ENCODE measurements at regions not wholly inside any gene's neighbourhood (a gene's known extent, or its start where the extent isn't known, plus 50 kb on each side); places are given as distances from the start of the nearest gene placed in this dataset.
"Not testable (repeated sequence)": the region's sequence is repeated elsewhere in the genome, so short reads cannot be mapped to it uniquely, and the experiment has no call there.

DNA sequence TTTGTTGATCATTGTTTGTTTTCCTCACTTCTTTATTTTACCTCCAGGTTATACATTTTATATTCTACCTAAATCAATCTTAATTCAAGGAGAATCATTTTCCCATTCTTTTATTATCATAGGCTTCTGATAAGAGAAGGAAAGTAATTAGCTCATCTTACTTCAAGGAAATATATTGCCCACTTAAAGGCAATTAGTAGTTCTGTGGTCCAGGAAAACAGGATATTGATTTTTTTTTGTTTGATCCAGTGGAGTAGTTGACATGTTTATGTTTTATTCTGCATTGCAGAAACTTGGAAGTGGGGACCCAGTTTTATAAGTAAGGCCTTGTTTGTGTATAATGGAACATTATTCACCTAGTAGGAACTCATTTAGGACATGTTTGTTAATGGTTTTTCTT lies 390.6 kb downstream of the NDFIP2 start:
- DNase-seq (ENCODE audit: low read depth): no peak

DNA sequence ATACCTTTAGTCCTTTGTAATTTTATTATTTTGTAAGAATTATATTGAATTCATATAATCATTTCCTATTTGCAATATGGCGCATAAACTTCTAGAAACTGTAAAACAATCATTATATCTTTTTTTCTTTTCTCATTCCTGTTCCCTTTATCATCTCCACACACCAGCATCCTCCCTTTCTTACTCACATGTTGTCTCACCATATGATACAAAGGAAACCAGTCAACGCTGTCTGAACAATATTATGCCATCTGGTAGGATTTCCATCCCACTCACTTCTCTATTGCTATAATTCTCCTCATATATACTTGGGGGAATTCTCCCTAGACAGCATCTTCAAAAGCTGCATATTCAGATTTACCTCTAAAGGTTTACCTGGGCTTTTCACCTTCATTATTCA lies 389.8 kb downstream of the NDFIP2 start:
- no peak for DNase-seq (ENCODE audit: low read depth)

DNA sequence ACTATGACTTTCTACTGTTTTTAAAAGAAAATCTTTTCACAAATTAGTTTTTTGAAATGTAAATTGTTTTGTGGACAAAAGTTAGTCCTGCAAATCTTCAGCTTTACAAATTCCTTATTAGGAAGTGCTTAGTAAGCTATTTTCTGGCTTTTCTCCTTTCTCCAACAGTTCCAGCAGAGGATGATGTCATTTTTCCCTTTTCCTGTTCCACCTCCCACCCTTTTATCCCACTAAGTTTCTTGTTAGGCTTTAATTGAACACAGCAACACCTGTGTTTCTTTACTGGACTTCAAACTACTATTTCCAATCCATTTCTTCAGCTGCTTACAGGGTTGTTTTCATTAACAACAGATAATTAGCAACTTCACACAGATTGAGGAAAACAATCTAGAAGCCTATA lies 389.2 kb downstream of the NDFIP2 start:
- DNase-seq (ENCODE audit: low read depth): no peak

DNA sequence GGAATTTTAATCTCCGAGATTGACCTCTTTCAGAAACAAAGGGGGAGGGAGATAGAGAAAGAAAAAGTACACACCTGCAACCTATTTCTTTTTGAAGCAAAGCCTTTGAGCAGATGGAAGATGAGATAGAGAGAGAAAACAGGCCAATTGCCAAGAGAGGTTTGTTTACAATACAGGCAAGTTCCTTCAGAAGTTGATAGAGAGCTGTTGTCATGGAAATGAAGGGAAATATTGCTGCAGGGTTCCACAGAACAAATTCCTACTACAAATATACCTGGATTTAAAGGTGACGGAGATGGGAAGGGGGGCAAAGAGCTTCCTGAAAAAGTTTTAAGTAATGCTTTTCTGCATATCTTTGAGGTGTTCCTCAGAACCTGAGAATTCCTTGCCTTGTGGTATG lies 388.4 kb downstream of the NDFIP2 start:
- DNase-seq (ENCODE audit: low read depth): no peak

DNA sequence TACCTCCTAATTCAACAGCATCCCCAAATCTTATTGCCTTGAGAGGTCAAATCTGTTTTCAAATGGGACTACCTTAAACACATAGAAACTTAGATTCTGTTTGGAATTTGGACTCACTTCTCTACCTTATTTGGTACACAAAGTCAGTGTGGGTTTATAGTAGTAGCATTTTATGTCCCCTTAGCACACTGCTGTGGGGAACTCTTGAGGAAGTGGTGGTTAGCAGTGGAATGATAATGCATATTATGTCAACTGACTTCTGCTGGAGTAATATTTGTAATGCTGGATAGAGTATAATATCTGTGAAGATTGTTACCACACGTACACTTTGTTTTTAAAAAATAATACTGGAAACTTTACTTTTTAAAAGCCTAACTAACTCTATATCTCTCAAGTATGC lies 386.3 kb downstream of the NDFIP2 start:
- DNase-seq (ENCODE audit: low read depth): no peak

DNA sequence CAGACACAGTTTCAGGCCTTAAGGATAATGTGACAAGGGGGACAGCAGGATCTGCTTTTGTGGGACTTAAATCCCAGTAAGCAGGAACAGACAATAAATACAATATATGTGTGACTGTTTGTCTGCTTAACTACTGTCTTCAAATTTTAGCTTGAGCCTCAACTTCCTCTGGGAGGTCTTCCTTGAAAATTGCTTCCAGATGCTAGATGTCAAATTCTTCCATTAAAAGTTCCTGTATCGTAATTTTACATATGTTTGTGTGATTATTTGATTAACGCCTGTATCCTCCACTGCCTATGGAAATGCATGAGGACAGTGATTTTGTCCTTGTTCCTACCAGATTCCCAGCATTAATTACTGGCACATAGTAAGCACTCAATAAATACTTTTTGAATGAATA lies 385.5 kb downstream of the NDFIP2 start:
- DNase-seq (ENCODE audit: low read depth): no peak

DNA sequence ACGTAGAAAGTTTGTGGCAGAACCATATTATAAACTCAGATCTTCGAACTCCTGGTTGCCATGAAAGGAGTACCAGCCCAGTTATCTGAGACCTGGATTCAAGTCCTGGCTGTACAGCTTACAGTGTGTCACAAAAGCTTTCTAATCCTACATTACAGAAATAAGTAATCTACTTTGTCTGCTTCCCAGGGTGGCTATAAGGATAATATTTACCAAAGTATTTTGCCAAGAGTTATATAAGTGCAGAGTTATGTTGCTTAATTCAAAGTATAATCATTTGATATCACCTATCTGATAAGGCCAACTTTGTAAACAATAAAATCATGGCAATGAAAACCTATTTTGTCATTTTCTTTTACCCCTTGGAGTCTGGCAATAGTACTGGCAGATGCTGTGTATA lies 381.6 kb downstream of the NDFIP2 start:
- DNase-seq (ENCODE audit: low read depth): no peak

DNA sequence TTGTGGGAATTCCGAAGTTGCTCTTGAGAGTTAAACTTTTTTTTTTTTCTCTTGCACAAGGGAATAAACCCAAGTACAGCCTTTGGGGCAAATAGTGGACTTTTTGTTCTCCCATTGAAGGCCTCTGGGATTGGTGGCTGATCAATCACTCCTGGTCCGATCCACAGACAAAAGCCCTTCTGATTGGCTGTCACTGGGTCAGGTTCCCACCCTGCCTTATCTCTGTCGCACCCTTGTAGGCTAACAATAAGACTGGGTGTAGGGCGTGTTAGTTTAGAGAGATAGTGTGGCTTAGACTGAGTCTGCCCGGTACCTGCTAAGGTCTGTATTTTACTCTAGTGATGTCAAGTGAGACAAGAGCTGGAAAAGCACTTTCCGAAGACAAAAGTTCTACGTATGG lies 380.8 kb downstream of the NDFIP2 start:
- DNase-seq (ENCODE audit: low read depth): no peak

DNA sequence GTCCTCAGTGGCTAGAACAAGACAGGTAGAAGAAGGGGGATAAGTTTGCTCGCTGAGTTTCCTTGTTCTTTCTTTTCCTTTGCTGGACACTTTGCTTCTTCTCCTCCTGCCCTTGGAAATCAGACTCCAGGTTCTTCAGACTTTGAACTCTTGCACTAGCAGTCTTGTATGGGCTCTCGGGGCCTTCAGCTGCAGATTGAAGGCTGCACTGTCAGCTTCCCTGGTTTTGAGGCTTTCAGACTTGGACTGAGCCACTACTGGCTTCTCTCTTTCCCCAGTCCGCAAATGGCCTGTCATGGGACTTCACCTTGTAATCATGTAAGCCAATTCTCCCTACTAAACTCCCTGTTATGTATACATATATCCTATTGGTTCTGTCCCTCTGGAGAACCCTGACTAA lies 379.8 kb downstream of the NDFIP2 start:
- no peak for DNase-seq (ENCODE audit: low read depth)

DNA sequence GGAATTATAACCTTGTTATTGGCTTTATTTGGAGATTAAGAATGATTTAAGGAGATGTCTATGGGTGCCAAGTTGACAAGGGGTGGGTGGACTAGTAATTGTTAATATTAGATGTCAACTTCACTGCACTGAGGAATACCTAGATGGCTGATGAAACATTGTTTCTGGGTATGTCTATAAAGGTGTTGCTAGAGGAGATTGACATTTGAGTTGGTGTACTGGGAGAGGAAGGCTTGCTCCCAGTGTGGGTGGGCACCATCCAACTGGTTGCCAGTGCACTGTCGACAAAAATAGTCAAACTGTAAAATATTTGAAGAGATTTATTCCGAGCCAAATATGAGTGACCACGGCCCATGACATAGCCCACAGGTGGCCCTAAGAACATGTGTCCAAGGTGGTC lies 378.8 kb downstream of the NDFIP2 start:
- no peak for DNase-seq (ENCODE audit: low read depth)

DNA sequence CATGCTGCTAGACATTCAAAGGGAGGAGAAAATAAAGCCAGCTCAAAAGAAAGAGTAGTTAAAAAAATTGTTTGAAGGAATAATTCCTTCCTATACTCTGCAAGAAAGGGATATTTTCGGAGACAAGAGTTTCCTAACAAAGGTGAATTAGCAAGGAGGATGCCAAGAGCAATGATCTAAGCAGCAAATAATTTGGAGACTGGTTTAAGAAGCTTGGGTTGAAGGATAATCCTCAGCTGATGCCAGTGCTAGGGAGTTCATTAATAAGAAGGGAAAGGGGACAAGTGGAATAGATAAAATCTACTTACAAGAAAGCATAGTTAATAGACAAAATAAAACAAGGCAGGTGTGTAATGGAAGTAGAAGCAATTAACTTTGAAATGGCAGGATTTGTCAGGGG lies 372.3 kb downstream of the NDFIP2 start:
- DNase-seq (ENCODE audit: low read depth): no peak

DNA sequence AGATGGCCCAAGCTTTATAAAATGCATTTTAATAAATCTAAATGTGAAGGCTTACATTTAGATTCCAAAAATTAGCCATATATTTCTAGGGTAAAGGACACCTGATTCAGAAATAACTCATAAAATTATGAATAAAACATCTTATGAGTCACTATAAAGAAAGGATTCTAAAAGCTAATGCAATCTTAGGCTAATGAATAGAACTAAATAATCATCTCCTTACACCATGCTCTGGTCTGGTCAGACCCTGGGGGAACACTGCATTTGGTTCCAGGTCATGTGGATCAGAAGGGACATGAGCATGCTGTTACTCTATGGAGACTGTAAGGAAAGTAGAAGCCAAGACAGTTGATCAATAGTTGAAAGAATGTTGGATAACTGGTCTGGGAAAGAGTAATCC lies 370.4 kb downstream of the NDFIP2 start:
- DNase-seq (ENCODE audit: low read depth): no peak

DNA sequence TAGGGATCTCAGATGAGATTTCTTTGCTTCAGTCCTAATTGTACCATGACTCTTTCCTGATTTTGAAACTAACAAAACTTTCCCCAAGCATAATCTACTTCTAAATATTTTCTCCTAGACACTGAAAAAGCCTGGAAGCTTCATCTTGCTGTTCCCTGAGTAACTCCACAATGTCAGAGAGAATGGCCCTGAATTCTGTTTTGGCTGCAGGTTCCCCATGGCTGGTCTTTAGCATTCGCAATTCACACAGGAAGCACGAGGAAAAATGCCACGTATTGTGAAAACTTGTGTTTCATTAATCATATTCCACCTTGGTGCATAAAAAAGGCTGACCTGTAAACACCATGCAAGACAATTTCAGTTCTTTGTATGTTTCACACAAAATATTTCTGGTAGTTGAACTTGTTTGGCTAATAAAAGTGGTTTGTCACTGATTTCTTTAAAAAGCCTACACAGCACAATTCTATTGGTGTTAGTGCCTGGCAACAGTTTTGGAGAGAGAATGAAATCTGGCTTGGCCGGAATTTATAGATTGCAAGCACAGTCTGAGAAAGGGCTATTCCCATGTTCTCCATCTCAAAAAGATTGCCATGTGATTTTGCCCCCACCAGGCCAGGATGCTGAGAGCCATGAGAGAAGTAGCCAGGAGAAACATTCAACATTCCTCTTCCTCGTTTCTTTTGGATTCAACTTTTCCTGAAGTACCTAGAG lies 367.1 kb downstream of the NDFIP2 start:
- DNase-seq (ENCODE audit: low read depth): no peak

DNA sequence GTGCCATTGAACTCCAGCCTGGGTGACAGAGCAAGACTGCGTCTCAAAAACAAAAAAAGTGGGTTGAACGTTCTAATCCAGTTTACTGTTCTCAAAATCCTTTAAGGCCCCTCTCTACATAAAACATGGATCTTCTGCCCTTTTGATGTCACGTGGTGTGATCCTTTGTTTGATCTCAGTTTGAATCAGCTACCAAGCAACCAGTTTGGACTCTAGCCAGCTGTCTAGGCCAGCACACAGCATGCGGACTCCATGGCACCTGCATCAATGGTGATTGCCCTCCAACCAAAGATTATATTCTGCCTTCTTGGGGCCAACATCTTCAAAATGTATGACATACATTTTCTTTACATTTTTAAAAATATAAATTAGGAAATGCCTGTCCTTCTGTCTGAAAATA lies 365.4 kb downstream of the NDFIP2 start:
- DNase-seq (ENCODE audit: low read depth): no peak

DNA sequence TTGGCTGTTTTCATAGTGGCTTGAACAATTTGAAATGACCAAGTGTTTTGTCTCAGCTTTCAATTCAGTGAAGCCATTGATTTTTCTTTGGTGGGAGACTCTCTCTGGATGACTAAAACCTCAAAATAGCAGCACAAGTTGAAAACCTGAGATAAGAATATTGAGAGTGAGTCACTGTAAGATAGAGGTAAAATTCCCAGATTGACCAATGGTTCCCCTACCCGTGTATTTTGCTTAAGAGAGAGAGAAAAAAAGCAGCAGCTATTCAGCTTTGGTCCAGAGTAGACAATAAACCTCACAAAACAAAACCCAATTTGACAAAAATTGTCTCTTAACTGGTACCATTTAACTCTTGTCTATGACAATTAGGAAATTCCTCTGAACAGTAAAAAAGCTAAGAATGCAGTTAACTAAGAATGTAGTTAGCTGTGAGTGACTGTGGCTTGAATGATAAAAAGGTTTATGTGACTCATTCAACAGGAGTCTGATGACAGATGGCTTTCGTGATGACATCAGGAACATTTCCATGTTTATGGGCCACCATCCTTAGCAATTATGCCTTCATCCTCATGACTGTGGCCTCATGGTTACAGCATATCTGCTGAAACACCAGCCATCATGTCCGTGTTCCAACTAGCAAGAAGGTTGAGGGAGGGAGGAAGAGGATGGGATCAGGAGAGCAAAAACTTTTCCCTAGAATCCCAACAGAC lies 356.9 kb downstream of the NDFIP2 start:
- no peak for DNase-seq (ENCODE audit: low read depth)

DNA sequence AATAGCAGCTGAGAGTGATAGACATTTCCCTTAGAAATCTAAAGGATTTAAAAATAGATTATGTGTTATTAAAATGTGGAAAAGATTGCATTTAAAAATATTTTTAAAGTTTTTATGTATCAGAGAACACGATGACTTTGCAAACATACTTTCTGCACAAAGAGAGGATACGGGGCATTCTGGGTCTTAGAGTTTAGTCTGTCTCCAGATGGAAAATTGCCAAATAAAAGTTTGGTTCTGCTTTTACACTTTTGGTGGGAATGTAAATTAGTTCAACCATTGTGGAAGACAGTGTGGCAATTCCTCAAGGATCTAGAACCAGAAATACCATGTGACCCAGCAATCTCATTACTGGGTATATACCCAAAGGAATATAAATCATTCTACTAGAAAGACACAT lies 355.2 kb downstream of the NDFIP2 start:
- not testable (repeated sequence) for DNase-seq (ENCODE audit: low read depth)

DNA sequence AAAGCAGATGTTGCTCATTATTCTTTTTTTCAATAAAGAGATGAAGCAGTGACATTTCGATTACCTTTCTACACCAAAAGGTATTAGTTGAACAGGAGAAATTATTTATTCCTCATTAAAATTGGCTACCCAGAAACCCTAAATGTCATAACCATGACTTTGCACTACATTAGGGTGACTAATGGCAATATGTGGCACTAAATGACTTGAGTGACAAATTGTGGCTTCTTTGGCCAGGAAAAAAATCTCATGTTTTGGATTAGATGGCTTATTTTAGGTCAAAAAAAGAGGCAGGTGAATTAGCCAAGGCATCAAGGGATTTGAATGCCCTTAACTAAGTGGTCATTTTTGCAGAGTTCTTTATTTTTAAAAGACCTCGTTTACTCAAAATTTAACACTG lies 353.9 kb downstream of the NDFIP2 start:
- DNase-seq (ENCODE audit: low read depth): no peak

DNA sequence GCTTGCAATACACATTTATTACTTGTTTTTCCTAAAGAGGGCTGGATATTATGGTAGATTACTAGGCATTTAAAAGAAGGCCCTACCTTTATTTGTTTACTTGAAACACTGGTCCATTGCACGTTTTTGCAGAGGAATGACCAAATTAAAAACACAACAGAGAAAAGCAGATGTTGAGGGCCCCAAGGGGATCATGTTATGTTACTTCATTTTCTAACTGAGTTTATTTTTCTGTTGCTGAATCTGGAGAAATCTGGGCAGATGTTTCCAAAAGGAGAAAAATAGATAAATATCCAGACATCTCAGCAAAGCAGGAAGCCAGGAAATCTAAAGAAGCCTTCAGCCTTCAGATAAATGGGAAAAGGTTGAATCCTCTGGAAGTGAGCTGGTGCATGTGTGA lies 353.0 kb downstream of the NDFIP2 start:
- DNase-seq (ENCODE audit: low read depth): no peak

DNA sequence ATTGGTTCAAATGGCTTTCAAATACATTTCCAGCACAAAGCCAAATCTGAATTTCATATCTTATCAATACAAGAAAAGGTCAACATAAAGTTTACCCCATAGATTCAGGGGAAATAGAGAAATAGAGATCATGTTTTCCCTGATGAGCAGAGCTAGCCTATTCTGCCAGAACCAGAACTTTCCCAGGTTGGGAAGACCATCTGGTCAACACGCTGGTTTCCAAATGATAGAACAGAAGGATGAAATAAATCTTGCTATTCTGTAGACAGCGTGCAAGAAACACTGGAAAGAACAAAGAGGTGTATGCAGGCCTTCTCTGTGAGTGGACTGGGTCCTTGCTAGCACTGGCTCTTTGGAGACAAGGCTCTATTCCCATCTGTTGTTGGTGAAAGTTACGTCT lies 350.6 kb downstream of the NDFIP2 start:
- no peak for DNase-seq (ENCODE audit: low read depth)

DNA sequence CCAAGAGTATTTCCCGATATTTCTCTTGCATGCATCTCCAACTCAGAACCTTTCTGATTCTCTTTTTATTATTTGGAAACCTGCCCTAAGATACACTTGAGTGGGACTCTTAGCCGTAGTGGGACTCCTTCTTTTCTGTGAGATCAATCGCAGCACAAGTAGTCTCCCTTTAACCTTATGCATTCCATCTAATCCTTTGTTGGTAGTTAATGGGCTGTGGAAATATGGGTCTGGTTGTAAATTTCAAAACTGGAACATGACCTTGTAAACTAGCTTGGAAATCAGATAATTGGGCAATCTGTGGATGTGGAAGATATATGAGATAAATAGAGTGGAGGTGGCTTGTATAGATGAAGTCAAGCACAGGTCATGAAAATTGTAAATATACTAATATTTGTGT lies 350.0 kb downstream of the NDFIP2 start:
- DNase-seq (ENCODE audit: low read depth): no peak

DNA sequence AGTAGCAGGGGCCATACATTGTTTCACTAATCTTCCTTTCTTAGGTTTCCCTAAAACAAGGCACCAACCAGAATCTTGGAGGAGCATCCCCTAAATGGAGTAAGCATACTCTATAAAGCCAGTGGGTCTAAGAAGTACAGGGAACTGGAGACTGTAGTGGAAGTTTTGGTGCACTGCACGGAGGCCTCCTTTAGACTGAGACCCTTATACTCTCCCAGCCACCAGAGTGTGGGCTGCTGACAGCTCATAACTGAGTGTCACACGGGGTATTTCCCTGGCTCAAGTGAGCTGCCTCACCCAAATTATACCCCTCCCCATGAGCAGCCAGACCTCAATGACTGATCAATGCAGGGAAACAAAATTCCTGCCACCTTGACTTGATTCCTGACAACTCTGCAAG lies 349.5 kb downstream of the NDFIP2 start:
- DNase-seq (ENCODE audit: low read depth): no peak

DNA sequence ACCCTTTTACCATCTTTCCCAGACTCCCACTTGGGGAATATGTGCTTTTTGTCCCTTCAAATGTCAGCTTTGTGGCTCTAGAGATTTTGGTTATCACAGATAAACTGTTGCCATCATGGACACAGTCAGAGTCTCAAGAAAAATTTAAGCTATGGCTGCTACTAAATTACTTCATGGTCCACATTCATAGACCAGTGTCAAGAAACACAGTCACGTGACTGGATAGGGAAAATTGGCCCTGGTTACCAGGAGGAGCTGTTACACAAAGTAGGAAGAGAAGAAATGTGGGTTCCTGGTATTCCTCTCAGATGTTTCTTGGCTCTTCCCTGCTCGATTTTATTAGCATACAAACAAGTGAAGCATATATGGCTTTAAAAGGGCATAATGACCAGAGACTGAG lies 348.9 kb downstream of the NDFIP2 start:
- DNase-seq (ENCODE audit: low read depth): no peak

DNA sequence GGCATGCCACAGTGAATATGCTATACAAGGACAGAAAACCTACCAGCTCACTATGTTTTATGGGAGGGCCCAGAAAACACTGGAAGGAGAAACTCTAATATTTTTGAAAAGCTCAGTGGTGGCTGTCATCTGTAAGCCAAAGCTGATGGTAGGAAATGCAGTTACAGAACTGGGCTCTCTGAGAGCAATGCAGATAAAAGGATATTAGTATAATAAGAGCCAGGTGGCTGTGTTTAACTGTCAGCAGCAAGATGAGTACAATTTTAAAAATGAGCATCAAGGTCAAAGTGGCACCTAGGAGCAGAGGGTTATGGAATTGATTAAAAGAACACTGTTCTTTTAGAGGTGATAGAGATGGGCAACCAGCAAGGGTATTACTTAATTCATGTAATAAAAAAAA lies 345.0 kb downstream of the NDFIP2 start:
- DNase-seq (ENCODE audit: low read depth): no peak

DNA sequence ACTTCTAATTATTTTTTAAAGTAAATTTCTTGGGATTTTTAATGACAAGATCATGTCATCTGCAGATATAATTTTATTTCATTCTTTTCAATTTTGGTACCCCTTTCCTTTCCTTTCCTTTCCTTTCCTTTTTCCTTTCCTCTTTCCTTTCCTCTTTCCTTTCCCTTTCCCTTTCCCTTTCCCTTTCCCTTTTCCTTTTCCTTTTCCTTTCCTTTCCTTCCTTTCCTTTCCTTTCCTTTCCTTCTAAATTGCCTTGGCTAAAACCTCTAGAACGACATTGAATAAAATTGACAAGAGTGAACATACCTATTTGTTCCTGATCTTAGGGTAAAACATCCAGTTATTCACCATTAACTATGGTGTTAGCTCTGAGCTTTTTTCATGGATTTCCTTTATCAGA lies 334.1 kb downstream of the NDFIP2 start:
- no peak for DNase-seq (ENCODE audit: low read depth)
